ENCODE measurements at regions not wholly inside any gene's neighbourhood (a gene's known extent, or its start where the extent isn't known, plus 50 kb on each side); places are given as distances from the start of the nearest gene placed in this dataset.

DNA sequence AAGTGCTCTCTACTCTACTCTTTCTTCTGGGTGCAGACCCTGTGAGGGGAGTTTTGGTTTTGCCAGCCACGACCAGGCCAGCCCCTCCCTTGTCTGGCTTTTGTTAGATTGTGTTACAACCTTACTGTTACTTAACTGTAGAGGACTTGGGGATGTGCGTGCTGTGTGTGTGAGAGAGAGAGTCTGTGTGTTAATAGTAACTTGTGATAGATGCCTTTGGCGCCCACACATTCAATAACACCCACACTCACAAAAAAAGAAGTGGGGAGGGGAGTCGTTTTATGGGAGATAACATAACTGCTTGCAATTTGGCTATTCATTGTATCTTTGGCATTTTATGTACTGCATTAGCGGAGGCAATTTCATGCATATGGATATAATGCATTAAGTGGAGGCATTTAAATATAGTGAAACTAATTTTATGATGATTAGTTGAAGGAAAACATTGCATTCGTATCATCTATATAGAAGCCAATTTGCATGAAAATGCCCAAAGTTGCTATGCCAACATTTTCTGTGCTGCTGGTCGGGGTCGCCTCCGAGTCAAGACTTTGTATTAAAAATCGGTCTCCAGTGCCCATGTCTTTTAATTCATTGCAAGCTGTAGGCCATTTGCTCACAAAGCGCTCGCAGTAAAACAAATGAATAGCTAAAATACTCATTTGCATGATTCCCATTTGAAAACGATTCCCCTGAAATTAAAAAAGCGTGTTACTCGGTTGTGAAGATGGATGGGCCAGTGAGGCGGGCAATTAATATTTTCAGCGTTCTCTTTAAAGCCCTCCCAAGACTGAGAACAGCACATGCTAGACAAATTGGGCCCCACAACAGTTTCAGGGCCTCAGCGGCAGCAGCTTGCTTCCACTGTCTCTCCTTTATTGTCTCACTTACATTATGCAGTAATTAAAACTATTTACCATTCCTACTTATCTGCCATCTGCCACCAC is 158.5 kb upstream of the SMAD3 start:
- Histone ChIP-seq H3K9me3 (ENCODE audit: control insufficient read depth, low read depth, low read length) (no peaks in the 10 kb centered on the region), H3K27ac (ENCODE audit: control insufficient read depth, insufficient read depth, low read length) (no peak overlapping the region), H3K9me1 (ENCODE audit: control insufficient read depth, extremely low read depth, insufficient read depth, low read length) (no peaks in the 10 kb centered on the region), H4K20me1 (ENCODE audit: control insufficient read depth, extremely low read depth, insufficient read depth, low read length) (no peaks in the 10 kb centered on the region), H2AFZ (ENCODE audit: control insufficient read depth, low read length) (no peak overlapping the region), H3K27me3 (ENCODE audit: control insufficient read depth, extremely low read depth, insufficient read depth, low read length) (peaks cover 8% of the 10 kb centered on the region), H3K36me3 (ENCODE audit: control insufficient read depth in 2 of 2, extremely low read depth in 1 of 2, insufficient read depth in 2 of 2, low read length in 2 of 2) (no peaks in the 10 kb centered on the region), H3K4me1 (ENCODE audit: control insufficient read depth, extremely low read depth, insufficient read depth, low read length) (no peaks in the 10 kb centered on the region), H3K4me2 (ENCODE audit: control insufficient read depth, extremely low read depth, insufficient read depth, low read depth, low read length) (no peak overlapping the region), H3K79me2 (ENCODE audit: control insufficient read depth, insufficient read depth, low read length) (no peaks in the 10 kb centered on the region), H3K4me3 (ENCODE audit: control insufficient read depth in 2 of 3, extremely low read depth in 1 of 3, insufficient read depth in 2 of 3, low read depth in 1 of 3, low read length in 3 of 3) (no peak overlapping the region), H3K9ac (ENCODE audit: control insufficient read depth, extremely low read depth, insufficient read depth, low read length) (no peak overlapping the region)
- FAIRE-seq (no peak), DNase-seq (ENCODE audit: low read depth, low spot score) (no peak)
- dilution Hi-C loops (cut with MboI; ENCODE audit: extremely low pct_ligation_motif_present, low sequenced_read_pairs) = no loop called here
- TF ChIP-seq EZH2 (IDR thresholded peaks at IDR 0.05; ENCODE audit: low read length) = no peak

DNA sequence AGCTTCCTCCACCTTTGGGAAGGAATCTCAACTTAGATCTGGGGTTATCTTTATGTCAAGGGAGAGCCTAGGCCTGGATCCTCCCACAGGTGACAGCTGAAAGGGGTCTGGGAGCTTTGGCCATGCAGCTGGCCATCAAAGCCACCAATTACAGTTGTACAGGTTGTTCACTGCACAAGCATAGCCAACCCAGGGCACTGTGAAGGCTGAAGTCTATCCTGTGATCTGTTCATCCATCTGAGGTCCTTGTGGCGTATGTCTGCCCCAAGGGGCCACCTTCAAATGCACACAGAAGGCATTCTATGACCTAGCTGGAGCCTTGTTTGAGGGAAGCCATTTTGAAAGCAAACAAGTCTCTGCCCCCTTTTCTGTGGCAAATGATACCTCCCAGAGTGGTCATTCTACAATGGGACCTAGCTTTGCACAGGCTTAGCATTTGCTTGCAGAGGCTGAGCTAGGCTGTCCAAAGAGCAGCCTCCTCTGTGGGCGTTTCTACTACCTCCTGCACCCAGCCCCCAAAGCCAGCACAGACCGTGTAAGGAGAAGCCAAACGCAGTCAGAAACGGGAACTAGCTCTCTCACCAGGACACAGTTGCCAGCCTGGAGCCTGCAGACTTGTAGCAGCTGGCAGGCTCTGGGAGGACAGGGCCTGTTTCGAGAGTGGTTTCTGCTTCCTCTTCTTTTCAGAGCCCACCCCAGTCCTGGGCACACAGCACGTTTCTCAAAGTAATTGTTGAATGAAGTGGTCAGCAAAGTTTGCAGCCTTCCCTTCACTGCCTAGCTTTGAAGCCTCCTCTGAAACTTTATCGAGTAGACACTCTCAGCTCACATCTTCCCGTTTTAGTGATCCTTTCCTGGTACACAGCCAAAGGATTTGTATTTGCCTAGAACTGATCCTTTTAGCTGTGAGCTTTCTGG is 157.3 kb upstream of the SMAD3 start:
- H3K4me1 ChIP-seq (ENCODE audit: control insufficient read depth, extremely low read depth, insufficient read depth, low read length) = no peaks in the 10 kb centered on the region
- H3K4me3 ChIP-seq (ENCODE audit: control insufficient read depth in 2 of 3, extremely low read depth in 1 of 3, insufficient read depth in 2 of 3, low read depth in 1 of 3, low read length in 3 of 3) = no peak overlapping the region
- no peaks in the 10 kb centered on the region for H3K79me2 ChIP-seq (ENCODE audit: control insufficient read depth, insufficient read depth, low read length)
- H3K36me3 ChIP-seq (ENCODE audit: control insufficient read depth in 2 of 2, extremely low read depth in 1 of 2, insufficient read depth in 2 of 2, low read length in 2 of 2) = no peaks in the 10 kb centered on the region
- H3K9ac ChIP-seq (ENCODE audit: control insufficient read depth, extremely low read depth, insufficient read depth, low read length) = no peak overlapping the region
- FAIRE-seq (no peak), DNase-seq (ENCODE audit: low read depth, low spot score) (no peak)
- TF ChIP-seq, protein P1, sequence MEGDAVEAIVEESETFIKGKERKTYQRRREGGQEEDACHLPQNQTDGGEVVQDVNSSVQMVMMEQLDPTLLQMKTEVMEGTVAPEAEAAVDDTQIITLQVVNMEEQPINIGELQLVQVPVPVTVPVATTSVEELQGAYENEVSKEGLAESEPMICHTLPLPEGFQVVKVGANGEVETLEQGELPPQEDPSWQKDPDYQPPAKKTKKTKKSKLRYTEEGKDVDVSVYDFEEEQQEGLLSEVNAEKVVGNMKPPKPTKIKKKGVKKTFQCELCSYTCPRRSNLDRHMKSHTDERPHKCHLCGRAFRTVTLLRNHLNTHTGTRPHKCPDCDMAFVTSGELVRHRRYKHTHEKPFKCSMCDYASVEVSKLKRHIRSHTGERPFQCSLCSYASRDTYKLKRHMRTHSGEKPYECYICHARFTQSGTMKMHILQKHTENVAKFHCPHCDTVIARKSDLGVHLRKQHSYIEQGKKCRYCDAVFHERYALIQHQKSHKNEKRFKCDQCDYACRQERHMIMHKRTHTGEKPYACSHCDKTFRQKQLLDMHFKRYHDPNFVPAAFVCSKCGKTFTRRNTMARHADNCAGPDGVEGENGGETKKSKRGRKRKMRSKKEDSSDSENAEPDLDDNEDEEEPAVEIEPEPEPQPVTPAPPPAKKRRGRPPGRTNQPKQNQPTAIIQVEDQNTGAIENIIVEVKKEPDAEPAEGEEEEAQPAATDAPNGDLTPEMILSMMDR (optimal IDR thresholded peaks at IDR 0.05 in 1 of 3, IDR thresholded peaks at IDR 0.05 in 1 of 3, conservative IDR thresholded peaks at IDR 0.05 in 1 of 3; ENCODE audit: extremely low read depth in 1 of 3, insufficient read depth in 2 of 3, low read length in 3 of 3) = no peak
- TF ChIP-seq EZH2 (IDR thresholded peaks at IDR 0.05; ENCODE audit: low read length) = no peak
- no peak overlapping the region for H3K4me2 ChIP-seq (ENCODE audit: control insufficient read depth, extremely low read depth, insufficient read depth, low read depth, low read length)
- dilution Hi-C loops (cut with MboI; ENCODE audit: extremely low pct_ligation_motif_present, low sequenced_read_pairs) = no loop called here
- H3K9me3 ChIP-seq (ENCODE audit: control insufficient read depth, low read depth, low read length) = no peaks in the 10 kb centered on the region
- H3K27me3 ChIP-seq (ENCODE audit: control insufficient read depth, extremely low read depth, insufficient read depth, low read length) = peaks cover 8% of the 10 kb centered on the region
- no peaks in the 10 kb centered on the region for H3K9me1 ChIP-seq (ENCODE audit: control insufficient read depth, extremely low read depth, insufficient read depth, low read length)
- H3K27ac ChIP-seq (ENCODE audit: control insufficient read depth, insufficient read depth, low read length) = no peak overlapping the region
- H4K20me1 ChIP-seq (ENCODE audit: control insufficient read depth, extremely low read depth, insufficient read depth, low read length) = no peaks in the 10 kb centered on the region
- H2AFZ ChIP-seq (ENCODE audit: control insufficient read depth, low read length) = peak overlapping the region; percentile 53
